PC-3 (cell line): ENCODE measurements at regions not wholly inside any gene's neighbourhood (a gene's known extent, or its start where the extent isn't known, plus 50 kb on each side); places are given as distances from the start of the nearest gene placed in this dataset.
A peak's percentile ranks its signal among the peaks of the same experiment; 100 is the strongest.

Experiments used
- ATAC-seq: fragments of 200-7000 bp; cut with Tn5 transposase; 2 replicates; pipeline ENCODE4 v1.9.1; 2020; ENCODE audit warnings: mild to moderate bottlenecking, moderate library complexity
- BruUV-seq: library from RNA; stranded (reverse); fragments of 400-500 nt; replicated peaks from 2 replicates; lab custom pipeline; 2021; lab: Mats Ljungman, UMichigan
- CTCF ChIA-PET: fragments of 300-600 bp; sonication (Branson Sonifier 250); formaldehyde crosslinking; loops from one replicate; lab custom pipeline; 2022; ENCODE audit warnings: antibody characterized with exemption; lab: Charles Lee
- POLR2A ChIA-PET: fragments of 300-600 bp; sonication (Branson Sonifier 250); formaldehyde crosslinking; loops from one replicate; lab custom pipeline; 2022; ENCODE audit warnings: antibody characterized with exemption; ENCODE audit not compliant: unreplicated experiment; lab: Charles Lee
- DNase-seq: peaks from one replicate; pipeline ENCODE4 v3.0.0-alpha.2; 2015
- H2AFZ ChIP-seq: fragments of 300-600 bp; sonication (generic); 2 replicates; pipeline ENCODE4 v1.6.0; 2016; ENCODE audit warnings: antibody characterized with exemption, low read length
- H3F3A ChIP-seq: fragments of 300-600 bp; sonication (generic); one replicate; pipeline ENCODE4 v1.6.0; 2017; ENCODE audit warnings: antibody characterized with exemption, low read length, control low read depth, mild to moderate bottlenecking; ENCODE audit not compliant: unreplicated experiment
- H3K27ac ChIP-seq: fragments of 300-600 bp; sonication (generic); 2 replicates; pipeline ENCODE4 v1.5.1; 2016; ENCODE audit warnings: mild to moderate bottlenecking, low read length
- H3K27me3 ChIP-seq: fragments of 300-600 bp; sonication (generic); 2 replicates; pipeline ENCODE4 v1.6.1; 2016; ENCODE audit warnings: low read length, mixed read lengths
- H3K36me3 ChIP-seq: fragments of 300-600 bp; sonication (generic); 2 replicates; pipeline ENCODE4 v1.6.1; 2016; ENCODE audit warnings: low read depth, mixed run types, low read length, mixed read lengths
- H3K4me1 ChIP-seq: fragments of 300-600 bp; sonication (generic); 2 replicates; pipeline ENCODE4 v1.5.1; 2016; ENCODE audit warnings: low read length; ENCODE audit not compliant: insufficient read depth
- H3K4me2 ChIP-seq: fragments of 300-600 bp; sonication (generic); 2 replicates; pipeline ENCODE4 v1.6.0; 2016; ENCODE audit warnings: low read length
- H3K4me3 ChIP-seq: fragments of 300-600 bp; sonication (generic); 2 replicates; pipeline ENCODE4 v1.5.1; 2016; ENCODE audit warnings: mild to moderate bottlenecking, low read length, mixed read lengths
- H3K79me2 ChIP-seq: fragments of 300-600 bp; sonication (generic); 2 replicates; pipeline ENCODE4 v1.6.1; 2017; ENCODE audit warnings: low read length, mixed read lengths
- H3K9ac ChIP-seq: fragments of 300-600 bp; sonication (generic); 2 replicates; pipeline ENCODE4 v1.6.0; 2016; ENCODE audit warnings: mild to moderate bottlenecking, low read length
- H3K9me2 ChIP-seq: fragments of 300-600 bp; sonication (generic); replicated peaks from 2 replicates; pipeline ENCODE4 v1.6.1; 2016; ENCODE audit warnings: mixed run types, low read length, mixed read lengths
- H3K9me3 ChIP-seq: fragments of 300-600 bp; sonication (generic); 2 replicates; pipeline ENCODE4 v1.6.1; 2016; ENCODE audit warnings: low read length, mixed read lengths
- H4K20me1 ChIP-seq: fragments of 300-600 bp; sonication (generic); 2 replicates; pipeline ENCODE4 v1.6.1; 2016; ENCODE audit warnings: low read length, mixed read lengths
- EZH2 ChIP-seq: fragments of 300-600 bp; sonication (generic); IDR thresholded peaks from one replicate; pipeline ENCODE4 v1.6.1; 2017; ENCODE audit warnings: antibody characterized with exemption, mild to moderate bottlenecking, low read length; ENCODE audit not compliant: unreplicated experiment
- EZH2phosphoT487 ChIP-seq: fragments of 300-600 bp; sonication (generic); IDR thresholded peaks from 2 replicates; pipeline ENCODE4 v1.6.1; 2018; ENCODE audit warnings: mild to moderate bottlenecking, antibody characterized with exemption, low read length, borderline replicate concordance
- intact Hi-C: fragments of 100-400 bp; cut with micrococcal nuclease; formaldehyde crosslinking; loops from 2 replicates; pipeline ENCODE4 v1.9.0; 2023
- TF ChIP-seq, protein P1 (sequence below): fragments of 300-600 bp; sonication (generic); conservative IDR thresholded peaks from 2 replicates; pipeline ENCODE4 v1.5.1; 2017; ENCODE audit warnings: antibody characterized with exemption, low read depth, mild to moderate bottlenecking, low read length

DNA sequence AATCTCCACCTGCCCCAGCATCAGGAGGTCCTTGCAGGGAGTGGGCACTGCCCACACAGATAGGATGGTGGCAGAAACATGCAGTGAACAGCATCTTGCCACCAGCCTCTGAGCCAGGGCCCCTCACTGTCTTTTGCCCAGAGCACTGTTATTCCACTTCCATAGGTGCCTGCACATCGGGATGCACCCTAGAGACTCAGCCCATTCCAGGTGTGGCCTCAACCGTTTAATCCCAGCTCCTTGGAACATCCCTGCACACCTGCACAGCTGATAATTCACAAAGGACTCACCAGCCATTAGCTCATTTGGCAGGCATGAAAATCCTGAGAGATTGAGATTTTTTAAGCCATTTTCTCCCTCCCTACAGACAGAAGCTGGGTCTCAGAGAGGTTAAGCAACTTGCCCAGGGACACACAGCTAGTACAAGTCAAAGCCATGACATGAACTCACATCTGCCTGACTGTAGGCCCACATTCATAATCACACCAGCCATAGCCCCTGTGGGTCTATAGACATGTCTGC lies 116.3 kb downstream of the EFNB1 start:
- POLR2A ChIA-PET, result interaction anchor here (0.6 kb wide), 1 partner anchor 10 kb away, joined by 3 read pairs; no protein-coding TSS in a partner anchor
- H3K4me2 ChIP-seq, result no peak overlapping the region
- no peaks in the 10 kb centered on the region for H3K27me3 ChIP-seq

DNA sequence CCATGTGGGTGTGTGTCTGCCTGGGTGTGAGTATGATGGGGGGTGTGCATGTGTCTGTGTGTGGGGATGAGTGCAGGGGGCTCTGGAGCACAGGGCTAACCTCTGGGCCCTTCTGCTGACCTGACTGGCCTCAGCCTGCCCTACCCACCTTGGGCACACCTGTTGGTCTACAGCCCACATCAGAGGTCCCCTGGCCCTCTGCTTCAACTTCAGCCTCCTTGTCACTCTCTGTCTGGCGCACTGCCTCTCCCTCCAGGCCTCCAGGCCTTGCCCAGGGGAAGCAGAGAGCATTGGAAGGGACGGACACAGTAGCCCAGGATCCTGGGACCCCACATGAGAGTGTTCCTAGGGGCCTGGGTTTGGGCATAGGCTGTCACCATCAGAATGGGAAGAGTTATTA lies 115.4 kb downstream of the EFNB1 start:
- H3K9me2 ChIP-seq, result no peaks in the 10 kb centered on the region
- ChIA-PET POLR2A (no interaction called here), CTCF (no interaction called here)
- H2AFZ ChIP-seq, result no peak overlapping the region
- H4K20me1 ChIP-seq, result no peaks in the 10 kb centered on the region
- TF ChIP-seq EZH2, result no peak
- TF ChIP-seq, protein P1, sequence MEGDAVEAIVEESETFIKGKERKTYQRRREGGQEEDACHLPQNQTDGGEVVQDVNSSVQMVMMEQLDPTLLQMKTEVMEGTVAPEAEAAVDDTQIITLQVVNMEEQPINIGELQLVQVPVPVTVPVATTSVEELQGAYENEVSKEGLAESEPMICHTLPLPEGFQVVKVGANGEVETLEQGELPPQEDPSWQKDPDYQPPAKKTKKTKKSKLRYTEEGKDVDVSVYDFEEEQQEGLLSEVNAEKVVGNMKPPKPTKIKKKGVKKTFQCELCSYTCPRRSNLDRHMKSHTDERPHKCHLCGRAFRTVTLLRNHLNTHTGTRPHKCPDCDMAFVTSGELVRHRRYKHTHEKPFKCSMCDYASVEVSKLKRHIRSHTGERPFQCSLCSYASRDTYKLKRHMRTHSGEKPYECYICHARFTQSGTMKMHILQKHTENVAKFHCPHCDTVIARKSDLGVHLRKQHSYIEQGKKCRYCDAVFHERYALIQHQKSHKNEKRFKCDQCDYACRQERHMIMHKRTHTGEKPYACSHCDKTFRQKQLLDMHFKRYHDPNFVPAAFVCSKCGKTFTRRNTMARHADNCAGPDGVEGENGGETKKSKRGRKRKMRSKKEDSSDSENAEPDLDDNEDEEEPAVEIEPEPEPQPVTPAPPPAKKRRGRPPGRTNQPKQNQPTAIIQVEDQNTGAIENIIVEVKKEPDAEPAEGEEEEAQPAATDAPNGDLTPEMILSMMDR, result no peak
- TF ChIP-seq EZH2phosphoT487, result no peak
- ATAC-seq (no peak), DNase-seq (no peak)
- H3K79me2 ChIP-seq, result no peaks in the 10 kb centered on the region
- H3K9ac ChIP-seq, result no peak overlapping the region
- H3K4me3 ChIP-seq, result no peak overlapping the region
- no peaks in the 10 kb centered on the region for H3K36me3 ChIP-seq
- H3K27me3 ChIP-seq, result no peaks in the 10 kb centered on the region
- H3F3A ChIP-seq, result no peaks in the 10 kb centered on the region
- no peak overlapping the region for H3K4me2 ChIP-seq
- no TSS peak for BruUV-seq
- H3K27ac ChIP-seq, result no peak overlapping the region
- H3K9me3 ChIP-seq, result no peaks in the 10 kb centered on the region
- peaks cover 10% of the 10 kb centered on the region for H3K4me1 ChIP-seq
- intact Hi-C loops, result no loop called here

More for the DNA sequence above, 116.3 kb downstream of the EFNB1 start:
- BruUV-seq, result no TSS peak
- no peaks in the 10 kb centered on the region for H4K20me1 ChIP-seq
- no peak for DNase-seq
- no peak for ATAC-seq
- H2AFZ ChIP-seq, result no peak overlapping the region
- peak overlapping the region; percentile 39; the same call in 1 of the 2 replicates for H3K27ac ChIP-seq
- intact Hi-C loops, result no loop called here
- H3K4me1 ChIP-seq, result peaks cover 10% of the 10 kb centered on the region
- CTCF ChIA-PET, result no interaction called here
- no peak overlapping the region for H3K9ac ChIP-seq
- H3K9me2 ChIP-seq, result no peaks in the 10 kb centered on the region
- no peak for TF ChIP-seq EZH2phosphoT487
- no peaks in the 10 kb centered on the region for H3K9me3 ChIP-seq
- H3K36me3 ChIP-seq, result no peaks in the 10 kb centered on the region
- H3F3A ChIP-seq, result no peaks in the 10 kb centered on the region
- no peak overlapping the region for H3K4me3 ChIP-seq
- H3K79me2 ChIP-seq, result no peaks in the 10 kb centered on the region

DNA sequence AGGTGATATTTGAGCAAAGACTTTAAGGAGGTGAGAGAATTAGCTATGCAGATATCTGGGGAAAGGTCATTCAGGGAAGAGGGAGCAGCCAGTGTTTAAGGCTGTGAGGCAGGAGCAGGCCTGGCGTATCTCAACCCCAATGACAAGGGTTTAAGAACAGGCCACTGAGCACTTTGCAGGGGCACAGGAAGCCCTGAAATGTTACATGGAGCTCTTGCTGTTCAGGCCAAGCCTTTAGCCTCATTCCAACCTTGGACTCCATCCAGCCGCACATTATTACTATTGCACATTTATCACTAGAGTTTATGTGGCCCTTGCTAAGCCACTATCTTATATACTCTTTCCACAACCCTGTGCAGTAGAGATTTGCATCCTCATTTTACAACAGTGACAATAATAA lies 114.0 kb downstream of the EFNB1 start:
- Histone ChIP-seq H4K20me1 (no peaks in the 10 kb centered on the region), H3F3A (no peaks in the 10 kb centered on the region), H3K9me2 (no peaks in the 10 kb centered on the region), H3K79me2 (no peaks in the 10 kb centered on the region), H3K4me1 (peaks cover 15% of the 10 kb centered on the region), H3K9ac (no peak overlapping the region), H3K36me3 (no peaks in the 10 kb centered on the region), H3K4me3 (no peak overlapping the region), H3K9me3 (no peaks in the 10 kb centered on the region), H3K27ac (no peak overlapping the region), H3K27me3 (no peaks in the 10 kb centered on the region), H2AFZ (no peak overlapping the region), H3K4me2 (no peak overlapping the region)
- no peak for DNase-seq
- ChIA-PET CTCF (no interaction called here), POLR2A (interaction anchor here (0.7 kb wide), 1 partner anchor 147 kb away, joined by 4 read pairs; no protein-coding TSS in a partner anchor)
- BruUV-seq, result no TSS peak
- no peak for ATAC-seq
- TF ChIP-seq EZH2phosphoT487, result no peak
- TF ChIP-seq, protein P1, result no peak
- no peak for TF ChIP-seq EZH2
- intact Hi-C loops, result no loop called here
